Mesothelial cell of epicardium (in vitro differentiated cells): ENCODE measurements at regions not wholly inside any gene's neighbourhood (a gene's known extent, or its start where the extent isn't known, plus 50 kb on each side); places are given as distances from the start of the nearest gene placed in this dataset.

Experiments
- DNase-seq, 2 experiments: peaks; one replicate each; pipeline ENCODE4 v3.0.0; 2021; ENCODE audit warnings: low spot score in 2 of 2; ENCODE audit not compliant: unreplicated experiment in 2 of 2
- H3K27ac Mint-ChIP-seq: 2 replicates; pipeline ENCODE4 v1.8.0; 2021; ENCODE audit warnings: mixed read lengths
- H3K27me3 Mint-ChIP-seq: 2 replicates; pipeline ENCODE4 v1.8.0; 2021; ENCODE audit warnings: low read depth, mixed read lengths
- H3K36me3 Mint-ChIP-seq: 2 replicates; pipeline ENCODE4 v1.8.0; 2021; ENCODE audit warnings: mixed read lengths
- H3K4me1 Mint-ChIP-seq: 2 replicates; pipeline ENCODE4 v1.8.0; 2021; ENCODE audit warnings: mixed read lengths
- H3K4me3 Mint-ChIP-seq: 2 replicates; pipeline ENCODE4 v1.8.0; 2021; ENCODE audit warnings: mild to moderate bottlenecking, moderate library complexity, mixed read lengths
- H3K9me3 Mint-ChIP-seq: 2 replicates; pipeline ENCODE4 v1.8.0; 2021; ENCODE audit warnings: mixed read lengths
- CTCF ChIP-seq: fragments of 200-600 bp; sonication (generic); IDR thresholded peaks from one replicate; pipeline ENCODE4 v1.5.0; 2021; ENCODE audit warnings: antibody characterized with exemption; ENCODE audit not compliant: unreplicated experiment

DNA sequence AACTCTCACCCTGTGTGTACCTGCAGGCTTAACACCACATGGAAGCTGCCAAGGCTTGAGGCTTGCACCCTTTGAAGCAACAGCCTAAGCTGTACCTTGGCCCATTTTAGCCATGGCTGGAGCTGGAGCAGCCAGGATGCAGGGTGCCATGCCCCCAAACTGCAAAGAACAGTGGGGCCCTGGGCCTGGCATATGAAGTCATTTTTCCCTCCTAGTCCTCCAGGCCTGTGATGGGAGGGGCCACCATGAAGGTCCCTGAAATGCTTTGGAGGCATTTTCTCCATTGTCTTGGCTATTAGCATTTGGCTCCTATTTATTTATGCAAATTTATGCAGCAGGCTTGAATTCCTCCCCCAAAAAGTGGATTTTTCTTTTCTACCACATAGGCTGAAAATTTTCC lies 238.4 kb downstream of the CDCA7 start:
- Mint-ChIP-seq H3K4me1 (no peaks in the 10 kb centered on the region), H3K4me3 (no peak overlapping the region), H3K9me3 (peaks cover 25% of the 10 kb centered on the region), H3K27ac (no peak overlapping the region), H3K36me3 (peaks cover 6% of the 10 kb centered on the region), H3K27me3 (no peaks in the 10 kb centered on the region)
- TF ChIP-seq CTCF, result no peak
- no peak for DNase-seq

DNA sequence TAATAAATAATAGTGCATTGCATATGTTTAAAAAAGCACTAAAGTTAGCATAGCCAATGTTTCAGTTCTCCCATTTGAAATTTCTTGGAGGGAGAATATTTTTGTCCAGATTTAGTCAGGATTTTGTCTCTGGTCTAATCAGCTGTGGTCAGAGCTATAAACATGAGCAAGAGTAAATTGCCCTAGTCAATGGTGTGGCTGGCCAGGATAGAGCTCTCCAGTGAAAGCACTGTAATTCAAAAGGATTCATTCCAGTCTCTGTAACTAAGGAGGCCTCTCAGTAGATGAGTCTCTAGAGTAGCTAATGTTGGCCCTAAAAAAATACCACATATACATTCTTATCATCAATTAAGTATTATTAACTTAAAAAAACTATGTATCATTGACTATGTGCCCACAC lies 241.6 kb downstream of the CDCA7 start:
- H3K4me3 Mint-ChIP-seq, result no peak overlapping the region

GRCh38 chr2:173598525-173598924 lies 243.9 kb downstream of the CDCA7 start:
- peaks cover 25% of the 10 kb centered on the region for H3K9me3 Mint-ChIP-seq
- no peak overlapping the region for H3K4me3 Mint-ChIP-seq
- no peaks in the 10 kb centered on the region for H3K27me3 Mint-ChIP-seq
- DNase-seq, result no peak
- H3K36me3 Mint-ChIP-seq, result peaks cover 3% of the 10 kb centered on the region
- H3K4me1 Mint-ChIP-seq, result no peaks in the 10 kb centered on the region
- no peak for TF ChIP-seq CTCF
- H3K27ac Mint-ChIP-seq, result no peak overlapping the region

More for the DNA sequence above, 241.6 kb downstream of the CDCA7 start:
- Mint-ChIP-seq H3K4me1 (no peaks in the 10 kb centered on the region), H3K27ac (no peak overlapping the region), H3K36me3 (peaks cover 6% of the 10 kb centered on the region), H3K9me3 (peaks cover 33% of the 10 kb centered on the region), H3K27me3 (no peaks in the 10 kb centered on the region)
- no peak for TF ChIP-seq CTCF
- DNase-seq, result no peak

DNA sequence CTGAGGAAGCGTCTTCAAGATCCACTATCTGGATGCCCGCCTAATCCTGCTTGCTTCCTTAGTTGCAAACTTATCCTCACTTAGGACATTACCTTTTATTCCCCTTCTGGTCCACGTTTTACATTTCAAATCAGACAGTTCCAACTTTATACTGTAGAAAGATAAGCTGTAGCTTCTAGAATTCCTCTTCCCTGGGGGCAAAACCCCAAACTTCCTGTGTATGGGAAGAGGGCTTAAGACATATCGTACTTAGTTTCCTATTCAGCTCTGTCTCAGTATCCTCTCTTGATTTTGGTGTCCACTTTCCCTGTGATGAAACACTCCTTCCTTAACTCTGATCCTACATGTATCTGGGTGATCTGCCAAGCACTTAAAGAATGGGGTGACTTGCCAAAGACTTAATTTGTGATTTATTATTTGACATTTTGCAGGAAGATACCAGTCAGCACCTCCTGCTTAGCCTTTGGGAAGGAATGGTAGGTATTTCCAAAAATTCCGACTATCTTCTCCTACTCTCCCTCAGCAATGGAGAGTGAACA lies 245.2 kb downstream of the CDCA7 start:
- no peak for TF ChIP-seq CTCF
- H3K9me3 Mint-ChIP-seq, result peaks cover 19% of the 10 kb centered on the region
- H3K4me3 Mint-ChIP-seq, result no peak overlapping the region
- no peaks in the 10 kb centered on the region for H3K36me3 Mint-ChIP-seq
- no peak overlapping the region for H3K27ac Mint-ChIP-seq
- H3K27me3 Mint-ChIP-seq, result no peaks in the 10 kb centered on the region
- no peaks in the 10 kb centered on the region for H3K4me1 Mint-ChIP-seq
- no peak for DNase-seq

DNA sequence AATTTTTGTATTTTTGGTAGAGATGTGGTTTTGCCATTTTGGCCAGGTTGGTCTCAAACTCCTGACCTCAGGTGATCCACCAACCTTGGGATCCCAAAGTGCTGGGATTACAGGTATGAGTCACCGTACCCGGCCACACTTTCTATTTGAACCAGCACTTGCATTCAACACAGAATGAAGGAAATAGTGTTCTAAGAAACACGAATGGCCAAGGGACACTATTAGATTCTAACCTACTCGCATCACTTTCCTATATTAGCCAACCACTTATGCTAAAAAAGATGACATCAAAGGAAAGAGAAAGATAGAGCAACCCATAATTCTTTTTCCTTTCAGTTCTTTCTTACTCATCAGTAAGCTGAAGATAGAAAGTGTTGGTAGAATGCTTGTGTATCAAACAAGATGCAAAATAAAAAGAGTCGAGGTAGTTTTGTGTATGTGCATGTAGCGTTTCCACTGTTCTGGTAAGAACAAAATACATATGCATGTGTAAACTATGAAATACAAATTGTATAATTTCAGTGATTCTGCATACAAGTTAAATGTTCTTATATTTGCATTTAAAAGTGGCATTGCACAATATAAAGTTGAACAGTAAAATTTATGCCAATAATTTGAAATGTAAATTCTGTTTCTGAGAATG lies 247.6 kb downstream of the CDCA7 start:
- DNase-seq, result no peak
- no peak for TF ChIP-seq CTCF
- Mint-ChIP-seq H3K27me3 (no peaks in the 10 kb centered on the region), H3K9me3 (peaks cover 13% of the 10 kb centered on the region), H3K4me1 (no peaks in the 10 kb centered on the region), H3K27ac (no peak overlapping the region), H3K36me3 (no peaks in the 10 kb centered on the region), H3K4me3 (no peak overlapping the region)
